Fibroblast of skin of abdomen (primary cell): ENCODE measurements at regions not wholly inside any gene's neighbourhood (a gene's known extent, or its start where the extent isn't known, plus 50 kb on each side); places are given as distances from the start of the nearest gene placed in this dataset.
"Not testable (repeated sequence)": the region's sequence is repeated elsewhere in the genome, so short reads cannot be mapped to it uniquely, and the experiment has no call there.

Experiments
- DNase-seq: peaks from one replicate; pipeline ENCODE4 v3.0.0-alpha.2; 2013

DNA sequence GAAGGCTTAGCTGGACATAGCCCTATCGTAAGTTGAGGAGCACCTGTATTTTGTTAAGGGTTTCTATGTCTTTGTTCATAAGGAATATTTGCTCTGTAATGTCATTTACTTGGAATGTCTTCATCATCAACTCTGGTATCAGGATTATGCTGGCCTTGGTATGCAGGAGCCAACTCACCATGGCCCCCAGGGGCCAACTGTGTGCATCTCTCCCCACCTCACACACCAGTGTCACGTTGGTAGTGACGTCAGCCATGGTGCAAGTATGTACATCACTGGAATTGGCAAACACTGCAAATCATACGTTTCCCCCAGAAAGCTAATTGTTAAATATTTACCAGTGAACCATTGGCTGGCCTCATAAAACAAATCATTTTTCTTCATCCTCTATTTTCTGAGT is 70.8 kb downstream of the YTHDF1 start:
- no peak for DNase-seq

DNA sequence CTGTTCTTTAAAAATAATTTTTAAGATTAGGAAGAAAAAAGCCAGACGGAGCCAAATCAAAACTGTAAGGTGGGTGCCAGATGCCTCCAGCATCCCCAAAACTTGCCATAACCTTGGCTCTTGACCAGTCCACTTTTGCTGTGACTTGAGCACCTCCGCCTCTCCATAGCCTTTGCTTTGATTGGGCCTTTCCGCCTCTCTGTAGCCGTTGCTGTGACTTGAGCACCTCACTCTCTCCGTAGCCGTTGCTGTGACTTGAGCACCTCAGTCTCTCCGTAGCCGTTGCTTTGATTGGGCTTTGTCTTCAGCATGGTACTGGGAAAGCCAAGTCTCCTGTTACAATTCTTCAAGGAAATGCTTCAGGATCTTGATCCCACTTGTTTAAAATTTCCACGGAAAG is 73.0 kb downstream of the YTHDF1 start:
- no peak for DNase-seq

DNA sequence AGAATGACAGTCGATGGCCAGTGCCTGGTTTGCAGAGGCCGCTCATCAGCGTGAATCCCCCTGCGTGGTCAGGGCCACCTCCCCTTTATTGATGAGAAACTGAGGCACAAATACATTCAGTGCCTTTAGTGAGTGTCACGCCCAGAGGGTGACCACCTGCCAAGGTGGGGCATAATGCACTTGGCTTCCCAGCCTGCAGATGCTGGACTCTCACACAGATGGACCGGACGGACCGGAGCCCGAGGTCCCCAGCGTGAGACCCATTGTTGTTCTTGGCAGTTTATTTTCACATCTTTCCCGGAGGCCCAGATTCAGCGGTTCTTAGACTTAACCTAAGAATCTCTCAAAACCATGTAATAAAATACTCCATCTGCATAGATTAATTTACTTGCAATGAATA is 74.4 kb downstream of the YTHDF1 start:
- no peak for DNase-seq

DNA sequence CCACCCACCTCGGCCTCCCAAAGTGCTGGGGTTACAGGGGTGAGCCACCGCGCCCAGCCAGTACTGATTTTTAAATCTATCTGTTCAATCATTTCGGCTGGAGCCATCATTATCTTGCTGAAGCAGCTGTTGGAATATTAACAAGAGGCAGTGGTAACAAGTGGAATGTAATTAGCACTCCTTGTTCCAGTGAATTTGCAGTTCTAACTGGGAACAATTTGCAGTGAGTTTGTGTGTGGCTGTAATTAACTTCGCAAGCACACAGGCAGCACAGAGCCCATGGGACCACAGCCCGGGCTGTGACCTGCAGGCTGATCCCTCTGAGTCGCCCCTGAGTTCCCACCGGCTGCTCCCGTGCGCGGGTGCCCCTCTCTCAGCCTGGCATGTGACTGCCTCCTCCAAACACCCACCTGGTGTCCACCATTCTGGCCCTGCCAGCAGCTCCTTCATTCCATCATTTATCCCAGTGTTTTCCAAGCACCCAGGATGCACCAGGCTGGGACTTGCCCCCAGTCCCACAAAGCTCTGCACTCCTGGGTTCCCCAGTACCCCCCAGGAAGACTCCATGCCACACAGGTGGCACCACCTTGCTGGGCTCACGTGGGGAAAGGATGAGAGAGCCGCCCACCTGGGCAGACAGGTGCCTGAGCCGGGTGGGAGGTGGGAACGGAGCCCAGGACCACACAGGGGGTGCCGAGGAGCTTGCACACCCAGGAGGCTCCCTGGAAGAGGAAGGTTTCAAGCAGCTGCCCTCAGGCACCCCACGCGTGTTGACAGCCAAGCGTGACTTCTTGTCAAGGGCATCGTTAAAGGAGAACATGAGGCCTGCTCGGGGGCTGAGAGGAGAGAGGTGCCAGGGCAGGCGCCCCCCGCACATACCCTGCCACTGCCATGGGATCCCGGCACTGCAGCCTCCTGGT is 75.2 kb downstream of the YTHDF1 start:
- no peak for DNase-seq

GRCh38 chr20:63139837-63140236 is 76.1 kb downstream of the YTHDF1 start:
- DNase-seq: no peak

DNA sequence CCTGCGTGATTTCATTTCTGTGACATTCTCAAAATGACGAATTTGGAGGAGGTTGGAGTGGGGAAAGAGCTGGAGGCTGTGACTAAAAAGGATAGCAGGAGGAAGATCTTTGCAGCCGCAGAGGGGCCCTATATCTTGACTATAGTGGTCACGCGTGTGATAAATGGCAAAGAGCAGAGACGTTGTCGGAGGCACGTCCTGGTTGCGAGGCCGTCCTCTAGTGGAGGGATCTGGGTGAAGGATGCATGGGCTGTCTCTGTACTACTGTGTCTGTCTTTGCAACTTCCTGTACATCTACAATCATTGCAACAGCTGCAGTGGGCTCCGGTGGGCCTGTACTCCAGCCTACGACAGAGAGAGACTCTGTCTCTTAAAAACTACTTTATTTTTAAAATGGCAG is 76.6 kb downstream of the YTHDF1 start:
- DNase-seq: no peak

DNA sequence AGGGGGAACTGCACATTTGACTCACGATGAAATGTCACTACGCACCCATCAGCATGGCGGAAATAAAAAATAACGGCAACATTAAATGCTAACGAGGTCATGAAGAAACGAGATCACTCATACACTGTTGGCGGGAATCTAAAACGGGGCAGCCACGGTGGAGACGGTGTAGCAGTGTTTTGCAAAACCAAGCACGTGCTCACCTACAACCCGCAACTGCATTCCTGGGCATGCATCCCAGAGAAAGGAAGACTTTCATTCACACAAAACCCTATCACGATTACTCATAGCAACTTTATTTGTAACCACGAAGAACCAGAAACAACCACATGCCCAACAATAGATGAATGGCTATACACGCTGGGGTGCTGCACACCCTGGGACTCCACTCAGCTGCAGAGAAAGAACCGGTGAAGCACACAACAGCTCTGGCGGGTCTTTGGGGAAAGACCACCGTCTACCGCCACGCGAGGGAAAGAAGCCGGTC is 77.0 kb downstream of the YTHDF1 start:
- no peak for DNase-seq

DNA sequence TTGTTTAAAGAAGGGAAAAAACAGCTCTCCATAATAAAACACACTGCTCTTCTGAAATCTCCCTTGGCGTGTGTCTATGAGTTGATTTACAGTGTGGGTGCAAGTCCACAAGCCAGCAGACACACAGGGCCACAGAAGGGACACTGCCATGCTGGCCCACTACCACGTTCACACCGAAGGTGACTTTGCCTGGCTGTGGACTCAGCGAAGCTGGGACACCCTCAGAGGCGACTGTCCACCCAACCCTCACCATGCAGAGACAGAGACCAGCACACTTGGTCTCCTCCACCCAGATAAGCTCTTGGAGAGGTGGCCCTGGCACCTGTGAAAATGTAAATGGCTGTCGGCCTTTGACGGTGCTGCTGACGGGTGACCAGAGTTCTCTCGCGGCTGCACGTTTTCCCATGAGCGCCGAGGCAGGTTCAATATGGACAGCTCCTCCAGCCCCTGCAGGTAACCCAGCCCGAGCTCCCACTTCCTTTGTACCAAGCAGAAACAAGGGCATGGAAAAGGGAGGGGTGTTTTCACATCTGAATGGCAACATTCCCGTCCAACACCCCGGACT is 78.0 kb downstream of the YTHDF1 start:
- DNase-seq: no peak

GRCh38 chr20:63136296-63136695 is 79.6 kb downstream of the YTHDF1 start:
- no peak for DNase-seq

GRCh38 chr20:63135411-63135810 is 80.5 kb downstream of the YTHDF1 start:
- DNase-seq: no peak

DNA sequence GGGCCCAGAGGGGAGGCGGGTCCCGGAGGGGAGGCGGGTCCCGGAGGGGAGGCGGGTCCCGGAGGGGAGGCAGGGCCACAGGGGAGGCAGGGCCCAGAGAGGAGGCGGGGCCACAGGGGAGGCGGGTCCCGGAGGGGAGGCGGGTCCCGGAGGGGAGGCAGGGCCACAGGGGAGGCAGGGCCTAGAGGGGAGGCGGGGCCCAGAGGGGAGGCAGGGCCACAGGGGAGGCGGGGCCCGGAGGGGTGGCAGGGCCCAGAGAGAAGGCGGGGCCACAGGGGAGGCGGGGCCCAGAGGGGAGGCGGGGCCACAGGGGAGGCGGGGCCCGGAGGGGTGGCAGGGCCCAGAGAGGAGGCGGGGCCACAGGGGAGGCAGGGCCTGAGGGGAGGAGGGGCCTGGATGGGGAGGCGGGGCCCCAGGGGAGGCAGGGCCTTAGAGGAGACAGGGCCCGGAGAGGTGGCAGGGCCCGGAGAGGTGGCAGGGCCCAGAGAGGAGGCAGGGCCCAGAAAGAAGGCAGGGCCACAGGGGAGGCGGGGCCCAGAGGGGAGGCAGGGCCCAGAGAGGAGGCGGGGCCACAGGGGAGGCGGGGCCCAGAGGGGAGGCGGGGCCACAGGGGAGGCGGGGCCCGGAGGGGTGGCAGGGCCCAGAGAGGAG is 81.1 kb downstream of the YTHDF1 start:
- DNase-seq: not testable (repeated sequence)

- no peak for DNase-seq
Observed at GRCh38 chr20:63134201-63134612, 81.7 kb downstream of the YTHDF1 start.

DNA sequence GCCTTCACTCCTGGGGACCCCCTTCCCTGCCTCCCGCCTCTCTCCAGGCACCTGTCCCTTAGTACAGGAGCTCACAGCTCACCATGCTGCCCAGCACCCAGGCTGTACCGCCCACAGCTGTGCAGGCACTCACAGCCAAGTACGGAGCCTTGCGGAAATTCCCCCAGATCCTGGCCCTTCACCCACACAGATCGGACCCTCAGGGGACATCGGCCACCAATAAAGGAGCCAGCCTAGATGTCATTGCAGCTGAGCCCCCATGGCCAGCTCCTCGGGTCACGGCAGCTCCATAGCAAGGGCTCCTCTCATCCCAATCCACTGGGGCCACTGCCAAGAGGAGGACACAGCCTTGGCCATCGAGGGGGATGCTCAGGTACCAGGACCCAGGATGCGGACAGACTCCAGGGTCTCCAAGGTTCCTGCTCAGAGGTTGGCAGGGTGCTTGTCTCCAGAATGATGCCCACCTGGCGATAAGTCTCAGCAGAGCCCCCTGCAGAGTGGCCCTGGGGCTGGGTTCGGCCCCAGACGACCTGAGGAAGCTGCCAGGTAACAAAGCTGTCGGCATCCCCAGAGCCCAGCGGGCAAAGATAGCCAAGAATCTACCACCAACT is 82.3 kb downstream of the YTHDF1 start:
- DNase-seq: no peak

- DNase-seq: no peak
Observed at GRCh38 chr20:63132715-63133471, 83.0 kb downstream of the YTHDF1 start.

- no peak for DNase-seq
Observed at GRCh38 chr20:63132131-63132714, 83.7 kb downstream of the YTHDF1 start.

DNA sequence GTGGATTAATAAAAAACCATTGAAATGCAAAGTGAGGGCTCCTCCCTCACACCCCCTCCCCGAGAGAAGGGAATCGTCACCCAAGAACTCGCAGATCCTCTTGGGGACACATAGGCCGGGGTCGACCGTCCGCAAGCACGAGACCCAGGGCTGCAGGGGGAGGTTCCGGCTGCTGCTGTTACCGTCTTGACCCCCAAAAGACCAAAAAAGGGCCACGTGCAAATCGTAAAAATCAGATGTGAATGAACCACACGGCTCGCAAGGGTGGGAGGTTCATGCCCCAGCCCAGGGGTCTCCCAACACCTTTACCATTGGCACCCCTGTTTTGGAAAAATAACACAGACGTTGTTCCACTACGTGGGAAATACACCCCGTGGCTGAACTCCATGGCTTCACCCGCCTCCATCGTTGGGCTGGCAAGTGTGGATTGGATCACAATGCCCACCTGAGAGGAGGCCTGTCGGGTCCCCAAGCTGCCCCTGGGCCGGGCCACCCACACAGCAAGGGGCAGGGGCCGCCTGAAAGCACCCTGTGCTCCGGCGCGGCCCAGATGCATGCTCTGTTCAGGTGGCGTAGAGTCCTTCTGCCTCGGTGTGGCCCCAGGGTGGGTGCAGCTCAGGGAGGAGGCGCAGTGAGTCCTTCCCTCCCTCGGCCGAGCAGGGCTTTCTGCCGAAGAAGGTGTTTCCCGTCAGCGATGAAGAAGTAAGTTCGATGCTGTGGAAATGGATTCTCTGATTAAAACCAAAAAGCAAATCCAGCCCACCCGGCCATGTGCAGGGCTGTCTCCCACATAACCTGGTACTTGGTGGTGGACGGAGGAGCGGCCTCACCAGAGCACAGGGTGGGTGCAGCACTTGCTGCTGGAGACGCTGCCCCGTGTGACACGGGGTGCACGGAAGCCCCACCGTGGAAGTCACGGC is 85.0 kb downstream of the YTHDF1 start:
- no peak for DNase-seq

- DNase-seq: no peak
Observed at GRCh38 chr20:63129991-63130657, 85.8 kb downstream of the YTHDF1 start.

- no peak for DNase-seq
Observed at GRCh38 chr20:63129376-63129965, 86.5 kb downstream of the YTHDF1 start.

DNA sequence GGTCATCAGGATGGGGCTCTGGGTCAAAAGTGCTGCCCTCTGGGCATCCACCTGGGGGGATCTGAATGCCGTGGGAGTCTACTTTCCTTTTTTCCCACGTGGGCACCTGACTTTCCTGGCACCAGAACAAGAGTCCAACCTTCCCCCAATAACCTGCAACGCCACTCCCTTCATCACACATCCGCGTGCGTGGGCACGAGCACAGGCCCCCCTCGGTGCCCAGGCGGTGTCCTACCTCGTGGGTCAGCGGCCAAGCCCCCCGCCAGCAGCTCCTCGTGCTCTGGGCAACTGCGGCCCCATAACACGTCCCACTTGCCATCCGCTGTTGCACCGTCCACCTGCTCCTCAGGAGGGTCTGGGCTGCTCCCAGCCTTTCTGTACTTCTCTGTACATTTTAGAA is 87.0 kb downstream of the YTHDF1 start:
- DNase-seq: no peak

DNA sequence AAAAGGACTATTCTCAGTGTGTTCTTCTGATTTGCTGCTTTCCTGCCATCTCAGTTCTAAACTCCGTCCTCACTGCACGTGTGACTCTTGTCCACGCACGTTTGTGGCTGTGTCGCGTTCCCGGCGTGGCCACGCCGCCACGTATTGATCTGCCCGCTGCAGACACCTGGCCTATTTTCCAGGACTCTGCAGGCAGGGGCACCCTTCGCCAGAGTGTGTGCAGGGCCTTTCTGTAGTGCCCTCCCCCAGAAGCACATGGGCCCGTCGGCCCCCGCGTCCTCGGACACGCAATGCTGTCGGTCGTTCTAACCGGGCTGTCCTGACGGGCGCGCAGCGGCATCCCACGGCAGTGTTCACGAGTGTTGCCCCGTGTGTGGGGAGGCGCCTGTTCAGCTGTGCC is 87.6 kb downstream of the YTHDF1 start:
- DNase-seq: no peak
